ENCODE measurements at regions not wholly inside any gene's neighbourhood (a gene's known extent, or its start where the extent isn't known, plus 50 kb on each side); places are given as distances from the start of the nearest gene placed in this dataset.

GRCh38 chr3:72380193-72380592 is 468.1 kb downstream of the SHQ1 start:
- DNase-seq (ENCODE audit: low read depth): peak; percentile 10

GRCh38 chr3:72379500-72380187 is 468.6 kb downstream of the SHQ1 start:
- DNase-seq (ENCODE audit: low read depth): no peak

GRCh38 chr3:72378287-72378686 is 470.0 kb downstream of the SHQ1 start:
- no peak for DNase-seq (ENCODE audit: low read depth)

- no peak for DNase-seq (ENCODE audit: low read depth)
Observed at GRCh38 chr3:72376956-72377710, 471.1 kb downstream of the SHQ1 start.

GRCh38 chr3:72375237-72376076 is 472.8 kb downstream of the SHQ1 start:
- DNase-seq (ENCODE audit: low read depth): no peak

GRCh38 chr3:72373139-72373538 is 475.1 kb downstream of the SHQ1 start:
- no peak for DNase-seq (ENCODE audit: low read depth)

- DNase-seq (ENCODE audit: low read depth): no peak
Observed at GRCh38 chr3:72372161-72372560, 476.1 kb downstream of the SHQ1 start.

GRCh38 chr3:72371431-72371830 is 476.8 kb downstream of the SHQ1 start:
- DNase-seq (ENCODE audit: low read depth): no peak

GRCh38 chr3:72370947-72371346 is 477.3 kb downstream of the SHQ1 start:
- DNase-seq (ENCODE audit: low read depth): no peak

- no peak for DNase-seq (ENCODE audit: low read depth)
Observed at GRCh38 chr3:72369681-72370080, 478.6 kb downstream of the SHQ1 start.

- peak; percentile 55 for DNase-seq (ENCODE audit: low read depth)
Observed at GRCh38 chr3:72368331-72368975, 479.8 kb downstream of the SHQ1 start.

- DNase-seq (ENCODE audit: low read depth): no peak
Observed at GRCh38 chr3:72361990-72362389, 486.3 kb downstream of the SHQ1 start.

- DNase-seq (ENCODE audit: low read depth): no peak
Observed at GRCh38 chr3:72359743-72360142, 488.5 kb downstream of the SHQ1 start.

GRCh38 chr3:72355168-72355567 is 493.1 kb downstream of the SHQ1 start:
- no peak for DNase-seq (ENCODE audit: low read depth)

GRCh38 chr3:72354486-72354885 is 493.8 kb downstream of the SHQ1 start:
- no peak for DNase-seq (ENCODE audit: low read depth)

GRCh38 chr3:72353236-72354128 is 494.8 kb downstream of the SHQ1 start:
- DNase-seq (ENCODE audit: low read depth): no peak

GRCh38 chr3:72352176-72352575 is 496.1 kb downstream of the SHQ1 start:
- DNase-seq (ENCODE audit: low read depth): no peak

- no peak for DNase-seq (ENCODE audit: low read depth)
Observed at GRCh38 chr3:72351536-72351935, 496.7 kb downstream of the SHQ1 start.

- DNase-seq (ENCODE audit: low read depth): no peak
Observed at GRCh38 chr3:72350761-72351505, 497.3 kb downstream of the SHQ1 start.

- no peak for DNase-seq (ENCODE audit: low read depth)
Observed at GRCh38 chr3:72348357-72348756, 499.9 kb downstream of the SHQ1 start.

Measured in HT1080 (cell line).